ENCODE measurements at regions not wholly inside any gene's neighbourhood (a gene's known extent, or its start where the extent isn't known, plus 50 kb on each side); places are given as distances from the start of the nearest gene placed in this dataset.

DNA sequence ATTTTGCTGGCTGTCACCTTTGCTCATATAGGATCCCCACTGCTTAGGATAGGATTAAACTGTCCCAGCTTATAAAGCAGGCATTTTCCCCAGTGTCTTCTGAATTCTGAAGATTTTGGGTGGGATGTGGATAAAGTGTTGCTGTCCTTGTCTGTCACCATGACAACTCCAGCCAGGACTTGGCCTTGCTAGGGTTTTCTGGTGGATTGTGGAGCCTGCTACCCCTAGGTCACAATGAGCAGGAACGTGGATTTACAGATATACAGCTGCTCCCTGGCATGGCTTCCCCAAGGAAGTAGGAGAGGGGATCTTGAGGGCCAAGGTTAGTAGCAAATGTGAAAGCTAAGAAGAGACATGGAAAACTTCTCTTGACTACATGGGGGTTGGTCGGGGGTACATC lies 220.7 kb downstream of the WDR11 start:
- TF ChIP-seq, protein P1, sequence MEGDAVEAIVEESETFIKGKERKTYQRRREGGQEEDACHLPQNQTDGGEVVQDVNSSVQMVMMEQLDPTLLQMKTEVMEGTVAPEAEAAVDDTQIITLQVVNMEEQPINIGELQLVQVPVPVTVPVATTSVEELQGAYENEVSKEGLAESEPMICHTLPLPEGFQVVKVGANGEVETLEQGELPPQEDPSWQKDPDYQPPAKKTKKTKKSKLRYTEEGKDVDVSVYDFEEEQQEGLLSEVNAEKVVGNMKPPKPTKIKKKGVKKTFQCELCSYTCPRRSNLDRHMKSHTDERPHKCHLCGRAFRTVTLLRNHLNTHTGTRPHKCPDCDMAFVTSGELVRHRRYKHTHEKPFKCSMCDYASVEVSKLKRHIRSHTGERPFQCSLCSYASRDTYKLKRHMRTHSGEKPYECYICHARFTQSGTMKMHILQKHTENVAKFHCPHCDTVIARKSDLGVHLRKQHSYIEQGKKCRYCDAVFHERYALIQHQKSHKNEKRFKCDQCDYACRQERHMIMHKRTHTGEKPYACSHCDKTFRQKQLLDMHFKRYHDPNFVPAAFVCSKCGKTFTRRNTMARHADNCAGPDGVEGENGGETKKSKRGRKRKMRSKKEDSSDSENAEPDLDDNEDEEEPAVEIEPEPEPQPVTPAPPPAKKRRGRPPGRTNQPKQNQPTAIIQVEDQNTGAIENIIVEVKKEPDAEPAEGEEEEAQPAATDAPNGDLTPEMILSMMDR (IDR thresholded peaks at IDR 0.05), result no peak
- no peak for TF ChIP-seq POLR2A (IDR thresholded peaks at IDR 0.05)
